PC-9 (cell line): ENCODE measurements at regions not wholly inside any gene's neighbourhood (a gene's known extent, or its start where the extent isn't known, plus 50 kb on each side); places are given as distances from the start of the nearest gene placed in this dataset.

ENCODE experiments used
- BruUV-seq: library from RNA; stranded (reverse); fragments of 400-500 nt; replicated peaks from 2 replicates; lab custom pipeline; 2021; lab: Mats Ljungman, UMichigan
- CTCF ChIA-PET: fragments of 300-600 bp; sonication (Branson Sonifier 250); formaldehyde crosslinking; loops from one replicate; lab custom pipeline; 2022; ENCODE audit warnings: antibody characterized with exemption; lab: Charles Lee
- POLR2A ChIA-PET: fragments of 300-600 bp; sonication (Branson Sonifier 250); formaldehyde crosslinking; loops from one replicate; lab custom pipeline; 2022; ENCODE audit warnings: antibody characterized with exemption; ENCODE audit not compliant: unreplicated experiment; lab: Charles Lee
- DNase-seq, 2 experiments: peaks; one replicate each; pipeline versions ENCODE4 v3.0.0 to v3.0.0-alpha.2; 2015 to 2022; ENCODE audit warnings: mixed read lengths in 1 of 2
- H2AFZ ChIP-seq: fragments of 200-600 bp; sonication (generic); 2 replicates; pipeline ENCODE4 v1.8.1; 2017; ENCODE audit warnings: antibody characterized with exemption
- H3F3A ChIP-seq: fragments of 200-600 bp; sonication (generic); 2 replicates; pipeline ENCODE4 v1.8.1; 2017; ENCODE audit warnings: antibody characterized with exemption, mild to moderate bottlenecking, low read depth; ENCODE audit not compliant: insufficient read depth
- H3K27ac ChIP-seq: fragments of 200-600 bp; sonication (generic); 2 replicates; pipeline ENCODE4 v1.6.1; 2016; ENCODE audit warnings: mixed run types
- H3K27me3 ChIP-seq: fragments of 200-600 bp; sonication (generic); 2 replicates; pipeline ENCODE4 v1.6.1; 2016; ENCODE audit warnings: low read depth, mixed run types; ENCODE audit not compliant: insufficient read depth
- H3K36me3 ChIP-seq: fragments of 200-600 bp; sonication (generic); 2 replicates; pipeline ENCODE4 v1.6.1; 2016; ENCODE audit warnings: low read depth, mixed run types
- H3K4me1 ChIP-seq: fragments of 200-600 bp; sonication (generic); replicated peaks from 2 replicates; pipeline ENCODE4 v1.6.1; 2016; ENCODE audit warnings: mixed run types; ENCODE audit not compliant: insufficient read depth
- H3K4me2 ChIP-seq: fragments of 200-600 bp; sonication (generic); 2 replicates; pipeline ENCODE4 v1.6.1; 2017; ENCODE audit warnings: mixed run types
- H3K4me3 ChIP-seq: fragments of 200-600 bp; sonication (generic); 2 replicates; pipeline ENCODE4 v1.6.1; 2016; ENCODE audit warnings: mixed run types
- H3K79me2 ChIP-seq: fragments of 200-600 bp; sonication (generic); 2 replicates; pipeline ENCODE4 v1.6.1; 2017; ENCODE audit warnings: low read depth, mixed run types
- H3K9me2 ChIP-seq: fragments of 200-600 bp; sonication (generic); 2 replicates; pipeline ENCODE4 v1.8.1; 2017; ENCODE audit warnings: mild to moderate bottlenecking; ENCODE audit not compliant: insufficient read depth
- H3K9me3 ChIP-seq: fragments of 200-600 bp; sonication (generic); 2 replicates; pipeline ENCODE4 v1.8.1; 2016; ENCODE audit warnings: low read depth; ENCODE audit not compliant: insufficient read depth
- H4K20me1 ChIP-seq: fragments of 200-600 bp; sonication (generic); 2 replicates; pipeline ENCODE4 v1.8.1; 2017; ENCODE audit not compliant: insufficient read depth
- EZH2 ChIP-seq: fragments of 200-600 bp; sonication (generic); IDR thresholded peaks from 2 replicates; pipeline ENCODE4 v1.8.0; 2017; ENCODE audit warnings: antibody characterized with exemption, low read depth
- intact Hi-C: fragments of 100-400 bp; cut with micrococcal nuclease; formaldehyde crosslinking; loops from one replicate; pipeline ENCODE4 v1.10.0; 2022; ENCODE audit not compliant: unreplicated experiment
- TF ChIP-seq, protein P1 (sequence below): fragments of 200-600 bp; sonication (generic); conservative IDR thresholded peaks from 2 replicates; pipeline ENCODE4 v1.6.1; 2017; ENCODE audit warnings: mixed run types, antibody characterized with exemption, mild to moderate bottlenecking, moderate library complexity

DNA sequence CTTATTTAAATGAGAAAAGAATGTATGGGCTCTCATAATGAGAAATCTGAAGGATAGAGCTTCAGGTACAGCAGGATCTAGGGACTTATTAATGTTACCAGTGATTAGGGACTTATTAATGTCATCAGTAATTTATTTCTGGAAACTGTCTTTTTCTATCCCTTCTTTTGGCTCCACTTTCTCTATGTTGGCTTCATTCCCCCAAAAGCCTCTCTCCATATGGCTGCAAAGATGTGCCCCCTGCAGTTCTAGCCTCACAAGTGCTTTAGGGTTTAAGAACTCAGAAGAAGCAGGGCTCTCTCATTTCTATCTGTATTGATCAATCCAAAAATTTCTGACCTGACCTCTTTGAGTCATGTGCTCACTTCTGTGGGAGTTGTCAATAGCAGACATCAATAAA lies 480.9 kb downstream of the TXNL1 start:
- no peak for TF ChIP-seq EZH2
- TF ChIP-seq, protein P1, sequence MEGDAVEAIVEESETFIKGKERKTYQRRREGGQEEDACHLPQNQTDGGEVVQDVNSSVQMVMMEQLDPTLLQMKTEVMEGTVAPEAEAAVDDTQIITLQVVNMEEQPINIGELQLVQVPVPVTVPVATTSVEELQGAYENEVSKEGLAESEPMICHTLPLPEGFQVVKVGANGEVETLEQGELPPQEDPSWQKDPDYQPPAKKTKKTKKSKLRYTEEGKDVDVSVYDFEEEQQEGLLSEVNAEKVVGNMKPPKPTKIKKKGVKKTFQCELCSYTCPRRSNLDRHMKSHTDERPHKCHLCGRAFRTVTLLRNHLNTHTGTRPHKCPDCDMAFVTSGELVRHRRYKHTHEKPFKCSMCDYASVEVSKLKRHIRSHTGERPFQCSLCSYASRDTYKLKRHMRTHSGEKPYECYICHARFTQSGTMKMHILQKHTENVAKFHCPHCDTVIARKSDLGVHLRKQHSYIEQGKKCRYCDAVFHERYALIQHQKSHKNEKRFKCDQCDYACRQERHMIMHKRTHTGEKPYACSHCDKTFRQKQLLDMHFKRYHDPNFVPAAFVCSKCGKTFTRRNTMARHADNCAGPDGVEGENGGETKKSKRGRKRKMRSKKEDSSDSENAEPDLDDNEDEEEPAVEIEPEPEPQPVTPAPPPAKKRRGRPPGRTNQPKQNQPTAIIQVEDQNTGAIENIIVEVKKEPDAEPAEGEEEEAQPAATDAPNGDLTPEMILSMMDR = no peak
- BruUV-seq = no TSS peak

DNA sequence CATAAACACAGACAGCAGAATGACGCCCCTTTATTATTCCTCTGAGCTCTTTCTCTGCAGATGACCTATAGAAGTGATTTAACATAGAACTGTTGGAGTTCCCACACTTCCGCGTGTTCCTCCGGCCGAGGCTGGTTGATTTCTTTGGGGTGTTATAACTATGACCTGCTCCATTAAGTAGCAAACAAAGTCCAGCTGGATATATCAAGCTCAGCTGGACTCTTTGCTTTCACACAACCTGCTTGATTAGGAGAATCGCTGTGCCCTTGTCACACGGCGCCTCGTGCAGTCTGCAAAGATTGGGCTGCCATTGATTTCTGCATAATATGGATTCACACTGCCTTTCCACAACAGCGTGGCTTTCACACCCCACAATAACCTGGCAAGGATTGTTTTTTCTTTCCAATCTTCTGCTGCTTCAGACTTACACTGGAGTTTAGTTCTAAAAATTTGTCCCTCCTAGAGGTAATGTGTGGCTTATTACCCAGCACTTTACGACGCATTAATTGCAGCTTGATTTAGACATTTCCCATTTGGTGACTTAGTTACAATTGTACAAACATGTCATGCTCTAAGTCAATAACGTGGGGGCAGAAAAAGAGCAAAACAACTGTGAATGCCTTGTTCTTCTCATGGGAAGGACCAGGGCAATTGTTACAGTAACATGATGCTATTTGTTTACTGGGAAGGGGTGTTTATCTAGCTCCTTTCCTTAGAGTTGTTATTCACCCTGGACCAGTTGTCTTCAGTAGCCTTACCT lies 485.7 kb downstream of the TXNL1 start:
- H3F3A ChIP-seq = no peaks in the 10 kb centered on the region
- no peaks in the 10 kb centered on the region for H3K27me3 ChIP-seq
- no TSS peak for BruUV-seq
- no peak for DNase-seq
- H3K79me2 ChIP-seq = no peaks in the 10 kb centered on the region
- TF ChIP-seq, protein P1 = no peak
- no peak for TF ChIP-seq EZH2
- H3K27ac ChIP-seq = no peak overlapping the region
- H3K36me3 ChIP-seq = no peaks in the 10 kb centered on the region
- H3K9me2 ChIP-seq = no peaks in the 10 kb centered on the region
- H3K9me3 ChIP-seq = no peaks in the 10 kb centered on the region
- no peaks in the 10 kb centered on the region for H4K20me1 ChIP-seq
- CTCF ChIA-PET = no interaction called here
- H3K4me1 ChIP-seq = no peaks in the 10 kb centered on the region
- no peak overlapping the region for H3K4me3 ChIP-seq
- intact Hi-C loops = no loop called here
- POLR2A ChIA-PET = no interaction called here
- H3K4me2 ChIP-seq = no peak overlapping the region
- no peak overlapping the region for H2AFZ ChIP-seq

More for the DNA sequence above, 480.9 kb downstream of the TXNL1 start:
- Histone ChIP-seq H3K9me3 (no peaks in the 10 kb centered on the region), H3K4me2 (no peak overlapping the region), H3K4me1 (peaks cover 19% of the 10 kb centered on the region), H4K20me1 (no peaks in the 10 kb centered on the region), H3F3A (no peaks in the 10 kb centered on the region), H3K27me3 (no peaks in the 10 kb centered on the region), H3K79me2 (no peaks in the 10 kb centered on the region), H3K27ac (no peak overlapping the region), H3K36me3 (no peaks in the 10 kb centered on the region), H2AFZ (no peak overlapping the region), H3K9me2 (no peaks in the 10 kb centered on the region), H3K4me3 (no peak overlapping the region)
- POLR2A ChIA-PET = no interaction called here
- CTCF ChIA-PET = no interaction called here
- intact Hi-C loops = no loop called here
- DNase-seq = no peak

DNA sequence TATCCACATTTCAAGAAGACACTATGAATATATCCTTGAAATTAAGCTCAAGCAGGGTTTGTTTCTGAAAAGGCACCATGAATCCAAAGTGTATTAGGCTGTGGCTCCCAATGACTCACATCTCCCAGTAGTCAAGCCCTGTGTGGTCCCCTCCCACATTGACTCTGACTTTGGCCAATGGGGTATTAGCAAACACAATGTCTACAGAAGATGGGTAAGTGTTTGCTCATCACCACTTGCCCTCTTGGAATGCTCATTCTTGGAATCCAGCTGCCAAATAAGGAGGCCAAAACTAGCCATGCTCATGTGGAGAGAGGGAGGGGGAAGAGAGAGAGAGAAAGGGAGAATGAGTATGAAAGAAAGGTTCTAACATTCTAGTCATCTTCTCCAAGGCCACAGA lies 490.0 kb downstream of the TXNL1 start:
- H3K36me3 ChIP-seq = no peaks in the 10 kb centered on the region
- TF ChIP-seq, protein P1 = no peak
- TF ChIP-seq EZH2 = no peak
- no peaks in the 10 kb centered on the region for H4K20me1 ChIP-seq
- no peaks in the 10 kb centered on the region for H3K27me3 ChIP-seq
- no peak overlapping the region for H3K4me3 ChIP-seq
- H3K4me2 ChIP-seq = no peak overlapping the region
- POLR2A ChIA-PET = no interaction called here
- intact Hi-C loops = no loop called here
- no peak for DNase-seq
- CTCF ChIA-PET = no interaction called here
- BruUV-seq = no TSS peak
- no peaks in the 10 kb centered on the region for H3K9me3 ChIP-seq
- H3K79me2 ChIP-seq = no peaks in the 10 kb centered on the region
- no peaks in the 10 kb centered on the region for H3K9me2 ChIP-seq
- no peaks in the 10 kb centered on the region for H3K4me1 ChIP-seq
- H3F3A ChIP-seq = no peaks in the 10 kb centered on the region
- no peak overlapping the region for H3K27ac ChIP-seq
- H2AFZ ChIP-seq = no peak overlapping the region
